ENCODE measurements at regions not wholly inside any gene's neighbourhood (a gene's known extent, or its start where the extent isn't known, plus 50 kb on each side); places are given as distances from the start of the nearest gene placed in this dataset.

DNA sequence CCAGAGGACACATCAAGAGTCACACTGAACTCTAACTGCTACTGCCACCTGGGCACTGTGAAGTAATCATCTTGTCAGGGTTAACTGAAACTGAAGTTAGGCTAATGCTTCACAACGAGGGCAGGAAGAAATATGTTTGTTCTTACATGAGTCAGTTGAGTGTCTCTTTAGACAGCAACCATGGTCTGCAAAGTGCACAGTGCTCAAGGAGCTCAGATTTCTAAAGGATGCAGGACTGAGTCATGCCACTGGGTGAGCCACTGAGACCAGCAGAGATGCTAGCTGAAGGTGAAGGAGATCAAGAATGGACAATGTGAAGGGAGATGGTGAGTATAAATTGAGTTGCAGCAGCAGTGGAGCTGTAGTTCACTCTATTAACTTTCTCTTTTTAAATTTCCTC, 76.0 kb upstream of the CTTNBP2 start:
- no peaks in the 10 kb centered on the region for H3K9me2 ChIP-seq (ENCODE audit: insufficient read depth, low read length)
- H3K27me3 ChIP-seq (ENCODE audit: insufficient read depth, low read depth, low read length), result no peaks in the 10 kb centered on the region
- no peak overlapping the region for H3K27ac ChIP-seq (ENCODE audit: low read length)
- no peak overlapping the region for H2AFZ ChIP-seq (ENCODE audit: low read depth, low read length)
- no peaks in the 10 kb centered on the region for H3K36me3 ChIP-seq (ENCODE audit: insufficient read depth, low read length)
- no peak overlapping the region for H3K9ac ChIP-seq (ENCODE audit: low read length)
- no peaks in the 10 kb centered on the region for H4K20me1 ChIP-seq (ENCODE audit: insufficient read depth)
- no peak overlapping the region for H3K4me2 ChIP-seq (ENCODE audit: low read length)
- H3K9me3 ChIP-seq (ENCODE audit: low read length), result no peaks in the 10 kb centered on the region
- H3K4me3 ChIP-seq (ENCODE audit: low read length), result no peak overlapping the region
- no peaks in the 10 kb centered on the region for H3F3A ChIP-seq (ENCODE audit: insufficient read depth, low read length, poor library complexity, severe bottlenecking)
- H3K79me2 ChIP-seq (replicated peaks; ENCODE audit: insufficient read depth, low read length), result no peaks in the 10 kb centered on the region
- no peak for TF ChIP-seq MXI1 (conservative IDR thresholded peaks at IDR 0.05; ENCODE audit: poor library complexity, severe bottlenecking)
- TF ChIP-seq SMC3 (conservative IDR thresholded peaks at IDR 0.05; ENCODE audit: poor library complexity), result no peak

DNA sequence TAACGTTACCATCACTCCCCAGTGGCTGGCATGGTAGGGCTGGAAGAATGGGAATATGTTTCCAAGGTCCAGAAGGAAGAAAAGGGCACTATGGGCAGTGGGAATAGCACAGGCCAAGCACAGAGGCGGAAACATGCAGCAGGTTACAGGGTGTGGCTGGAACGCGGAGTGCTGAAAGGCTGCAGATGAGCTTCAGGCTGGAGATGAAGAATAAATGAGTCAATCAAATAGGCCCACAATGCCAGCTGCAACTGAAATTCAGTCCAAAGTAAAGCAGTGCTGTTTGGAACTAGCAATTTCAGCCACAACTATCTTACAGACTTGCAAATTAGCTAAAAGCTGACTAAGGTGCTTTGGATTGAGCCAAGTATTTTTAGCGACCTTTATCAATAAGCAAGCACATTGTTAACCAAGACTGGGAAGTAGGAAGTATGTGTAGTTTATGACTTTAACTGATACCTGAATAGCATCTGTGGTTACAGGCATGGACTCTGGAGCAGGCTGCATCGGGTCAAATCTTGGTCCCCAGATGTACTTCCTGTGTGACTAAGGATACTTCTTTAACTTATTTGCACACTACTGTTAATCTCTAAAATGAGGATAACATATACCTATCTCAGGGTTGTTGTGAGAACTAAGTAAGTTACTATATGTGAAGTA, 77.5 kb upstream of the CTTNBP2 start:
- Histone ChIP-seq H3K4me2 (ENCODE audit: low read length) (no peak overlapping the region), H3F3A (ENCODE audit: insufficient read depth, low read length, poor library complexity, severe bottlenecking) (no peaks in the 10 kb centered on the region), H3K9ac (ENCODE audit: low read length) (no peak overlapping the region), H3K4me3 (ENCODE audit: low read length) (no peak overlapping the region), H2AFZ (ENCODE audit: low read depth, low read length) (no peak overlapping the region), H3K9me3 (ENCODE audit: low read length) (no peaks in the 10 kb centered on the region), H3K36me3 (ENCODE audit: insufficient read depth, low read length) (no peaks in the 10 kb centered on the region), H4K20me1 (ENCODE audit: insufficient read depth) (no peaks in the 10 kb centered on the region), H3K27ac (ENCODE audit: low read length) (no peak overlapping the region), H3K79me2 (replicated peaks; ENCODE audit: insufficient read depth, low read length) (no peaks in the 10 kb centered on the region), H3K27me3 (ENCODE audit: insufficient read depth, low read depth, low read length) (no peaks in the 10 kb centered on the region), H3K9me2 (ENCODE audit: insufficient read depth, low read length) (no peaks in the 10 kb centered on the region)
- TF ChIP-seq SMC3 (conservative IDR thresholded peaks at IDR 0.05; ENCODE audit: poor library complexity) (no peak), MXI1 (conservative IDR thresholded peaks at IDR 0.05; ENCODE audit: poor library complexity, severe bottlenecking) (no peak), EP300 (conservative IDR thresholded peaks at IDR 0.05; ENCODE audit: poor library complexity, severe bottlenecking) (no peak), EZH2 (IDR thresholded peaks at IDR 0.05; ENCODE audit: borderline replicate concordance, insufficient read depth, low read length, poor library complexity, severe bottlenecking) (no peak), TAF1 (IDR thresholded peaks at IDR 0.05; ENCODE audit: low read depth) (no peak), POLR2AphosphoS5 (IDR thresholded peaks at IDR 0.05) (no peak), RAD21 (conservative IDR thresholded peaks at IDR 0.05) (no peak)
- TF ChIP-seq, protein P1, sequence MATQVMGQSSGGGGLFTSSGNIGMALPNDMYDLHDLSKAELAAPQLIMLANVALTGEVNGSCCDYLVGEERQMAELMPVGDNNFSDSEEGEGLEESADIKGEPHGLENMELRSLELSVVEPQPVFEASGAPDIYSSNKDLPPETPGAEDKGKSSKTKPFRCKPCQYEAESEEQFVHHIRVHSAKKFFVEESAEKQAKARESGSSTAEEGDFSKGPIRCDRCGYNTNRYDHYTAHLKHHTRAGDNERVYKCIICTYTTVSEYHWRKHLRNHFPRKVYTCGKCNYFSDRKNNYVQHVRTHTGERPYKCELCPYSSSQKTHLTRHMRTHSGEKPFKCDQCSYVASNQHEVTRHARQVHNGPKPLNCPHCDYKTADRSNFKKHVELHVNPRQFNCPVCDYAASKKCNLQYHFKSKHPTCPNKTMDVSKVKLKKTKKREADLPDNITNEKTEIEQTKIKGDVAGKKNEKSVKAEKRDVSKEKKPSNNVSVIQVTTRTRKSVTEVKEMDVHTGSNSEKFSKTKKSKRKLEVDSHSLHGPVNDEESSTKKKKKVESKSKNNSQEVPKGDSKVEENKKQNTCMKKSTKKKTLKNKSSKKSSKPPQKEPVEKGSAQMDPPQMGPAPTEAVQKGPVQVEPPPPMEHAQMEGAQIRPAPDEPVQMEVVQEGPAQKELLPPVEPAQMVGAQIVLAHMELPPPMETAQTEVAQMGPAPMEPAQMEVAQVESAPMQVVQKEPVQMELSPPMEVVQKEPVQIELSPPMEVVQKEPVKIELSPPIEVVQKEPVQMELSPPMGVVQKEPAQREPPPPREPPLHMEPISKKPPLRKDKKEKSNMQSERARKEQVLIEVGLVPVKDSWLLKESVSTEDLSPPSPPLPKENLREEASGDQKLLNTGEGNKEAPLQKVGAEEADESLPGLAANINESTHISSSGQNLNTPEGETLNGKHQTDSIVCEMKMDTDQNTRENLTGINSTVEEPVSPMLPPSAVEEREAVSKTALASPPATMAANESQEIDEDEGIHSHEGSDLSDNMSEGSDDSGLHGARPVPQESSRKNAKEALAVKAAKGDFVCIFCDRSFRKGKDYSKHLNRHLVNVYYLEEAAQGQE (IDR thresholded peaks at IDR 0.05; ENCODE audit: borderline replicate concordance), result no peak
- TF ChIP-seq, protein P2, sequence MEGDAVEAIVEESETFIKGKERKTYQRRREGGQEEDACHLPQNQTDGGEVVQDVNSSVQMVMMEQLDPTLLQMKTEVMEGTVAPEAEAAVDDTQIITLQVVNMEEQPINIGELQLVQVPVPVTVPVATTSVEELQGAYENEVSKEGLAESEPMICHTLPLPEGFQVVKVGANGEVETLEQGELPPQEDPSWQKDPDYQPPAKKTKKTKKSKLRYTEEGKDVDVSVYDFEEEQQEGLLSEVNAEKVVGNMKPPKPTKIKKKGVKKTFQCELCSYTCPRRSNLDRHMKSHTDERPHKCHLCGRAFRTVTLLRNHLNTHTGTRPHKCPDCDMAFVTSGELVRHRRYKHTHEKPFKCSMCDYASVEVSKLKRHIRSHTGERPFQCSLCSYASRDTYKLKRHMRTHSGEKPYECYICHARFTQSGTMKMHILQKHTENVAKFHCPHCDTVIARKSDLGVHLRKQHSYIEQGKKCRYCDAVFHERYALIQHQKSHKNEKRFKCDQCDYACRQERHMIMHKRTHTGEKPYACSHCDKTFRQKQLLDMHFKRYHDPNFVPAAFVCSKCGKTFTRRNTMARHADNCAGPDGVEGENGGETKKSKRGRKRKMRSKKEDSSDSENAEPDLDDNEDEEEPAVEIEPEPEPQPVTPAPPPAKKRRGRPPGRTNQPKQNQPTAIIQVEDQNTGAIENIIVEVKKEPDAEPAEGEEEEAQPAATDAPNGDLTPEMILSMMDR (IDR thresholded peaks at IDR 0.05; ENCODE audit: poor library complexity, severe bottlenecking), result no peak

Measured in neural cell (in vitro differentiated cells).